Sigmoid colon (tissue), 6 donors: ENCODE measurements at regions not wholly inside any gene's neighbourhood (a gene's known extent, or its start where the extent isn't known, plus 50 kb on each side); places are given as distances from the start of the nearest gene placed in this dataset.
"Not testable (repeated sequence)": the region's sequence is repeated elsewhere in the genome, so short reads cannot be mapped to it uniquely, and the experiment has no call there.

ENCODE experiments used
- DNase-seq: peaks from one replicate; pipeline ENCODE4 v3.0.0-alpha.2; 2019
- H3K27ac ChIP-seq, 4 donors: fragments of 200-600 bp; sonication (generic); one replicate each; pipeline ENCODE4 v1.5.1; 2016 to 2019; ENCODE audit warnings: mild to moderate bottlenecking in 1 of 4
- H3K27me3 ChIP-seq, 3 donors: fragments of 200-600 bp; sonication (generic); one replicate each; pipeline ENCODE4 v1.5.1; 2019; ENCODE audit warnings: mild to moderate bottlenecking in 1 of 3
- H3K36me3 ChIP-seq, 4 donors: fragments of 200-600 bp; sonication (generic); one replicate each; pipeline ENCODE4 v1.5.1; 2016 to 2019
- H3K4me1 ChIP-seq, 4 donors: fragments of 200-600 bp; sonication (generic); one replicate each; pipeline ENCODE4 v1.5.1; 2017 to 2019
- H3K4me3 ChIP-seq, 4 donors: fragments of 200-600 bp; sonication (generic); one replicate each; pipeline ENCODE4 v1.5.1; 2017 to 2019; ENCODE audit warnings: mild to moderate bottlenecking in 2 of 4, moderate library complexity in 1 of 4
- H3K9me3 ChIP-seq, 4 donors: fragments of 200-600 bp in 3 of 4; sonication (generic) in 3 of 4; one replicate each; pipeline versions ENCODE4 v1.5.1 to v1.6.1; 2013 to 2019
- EP300 ChIP-seq, 4 donors: sonication (generic); formaldehyde crosslinking; IDR thresholded peaks; one replicate each; pipeline ENCODE4 v1.6.1; 2017; ENCODE audit warnings: antibody characterized with exemption in 4 of 4
- POLR2A ChIP-seq, 2 donors: fragments of 450-650 bp; IDR thresholded peaks; one replicate each; pipeline ENCODE4 v1.6.1; 2016; ENCODE audit warnings: antibody characterized with exemption in 2 of 2, mild to moderate bottlenecking in 2 of 2, moderate library complexity in 2 of 2
- POLR2AphosphoS5 ChIP-seq, 4 donors: sonication (generic); formaldehyde crosslinking; IDR thresholded peaks; one replicate each; pipeline ENCODE4 v1.6.1; 2017; ENCODE audit warnings: antibody characterized with exemption in 4 of 4
- WGBS, 2 donors: extraction: QIAGEN DNeasy Blood & Tissue Kit; methylation state at CpG; one replicate each; pipeline ENCODE4 v1.1.7; 2013; 5-methylcytosine and 5-hydroxymethylcytosine counted together
- intact Hi-C: fragments of 100-400 bp; cut with DNase I; formaldehyde crosslinking; loops from one replicate; pipeline ENCODE4 v1.15.1; 2023
- TF ChIP-seq, protein P1 (sequence below), 4 experiments: fragments of 450-650 bp in 3 of 4; fragments of 200-600 bp in 1 of 4; IDR thresholded peaks; one replicate each; pipeline ENCODE4 v1.5.1; 2016 to 2019; ENCODE audit warnings: antibody characterized with exemption in 4 of 4, mild to moderate bottlenecking in 3 of 4, moderate library complexity in 2 of 4
- donor health status: healthy with polysubstance abuse.
- donor health status: healthy.

DNA sequence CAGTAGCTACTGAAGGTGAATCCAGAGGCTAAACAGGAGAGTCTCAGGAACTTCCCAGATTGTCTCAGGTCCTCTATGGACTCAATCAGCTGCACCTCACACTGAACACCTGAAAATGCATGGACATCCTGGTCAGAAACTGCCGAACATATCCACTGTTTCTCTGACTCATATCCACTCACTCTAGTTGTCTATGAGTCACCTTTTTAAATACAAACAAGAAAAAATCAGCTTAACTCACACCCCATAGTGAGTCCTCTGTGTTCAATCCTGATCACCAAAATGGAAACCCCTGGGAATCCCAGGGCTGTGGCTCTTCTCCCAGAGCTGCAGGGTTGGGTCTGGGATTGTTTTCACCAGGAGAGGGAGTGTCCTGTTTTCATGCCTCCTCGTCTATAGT lies 556.7 kb downstream of the TMEM121 start:
- TF ChIP-seq POLR2AphosphoS5 (IDR thresholded peaks at IDR 0.05) (no peak), POLR2A (IDR thresholded peaks at IDR 0.05) (no peak)
- TF ChIP-seq, protein P1, sequence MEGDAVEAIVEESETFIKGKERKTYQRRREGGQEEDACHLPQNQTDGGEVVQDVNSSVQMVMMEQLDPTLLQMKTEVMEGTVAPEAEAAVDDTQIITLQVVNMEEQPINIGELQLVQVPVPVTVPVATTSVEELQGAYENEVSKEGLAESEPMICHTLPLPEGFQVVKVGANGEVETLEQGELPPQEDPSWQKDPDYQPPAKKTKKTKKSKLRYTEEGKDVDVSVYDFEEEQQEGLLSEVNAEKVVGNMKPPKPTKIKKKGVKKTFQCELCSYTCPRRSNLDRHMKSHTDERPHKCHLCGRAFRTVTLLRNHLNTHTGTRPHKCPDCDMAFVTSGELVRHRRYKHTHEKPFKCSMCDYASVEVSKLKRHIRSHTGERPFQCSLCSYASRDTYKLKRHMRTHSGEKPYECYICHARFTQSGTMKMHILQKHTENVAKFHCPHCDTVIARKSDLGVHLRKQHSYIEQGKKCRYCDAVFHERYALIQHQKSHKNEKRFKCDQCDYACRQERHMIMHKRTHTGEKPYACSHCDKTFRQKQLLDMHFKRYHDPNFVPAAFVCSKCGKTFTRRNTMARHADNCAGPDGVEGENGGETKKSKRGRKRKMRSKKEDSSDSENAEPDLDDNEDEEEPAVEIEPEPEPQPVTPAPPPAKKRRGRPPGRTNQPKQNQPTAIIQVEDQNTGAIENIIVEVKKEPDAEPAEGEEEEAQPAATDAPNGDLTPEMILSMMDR (IDR thresholded peaks at IDR 0.05) = no peak
- intact Hi-C loops = no loop called here
- no peak overlapping the region for H3K27ac ChIP-seq
- no peaks in the 10 kb centered on the region for H3K4me1 ChIP-seq
- WGBS, 2 donors = 19% methylated on average over 2 of the region's 2 CpGs; no CpG with 5 or more reads in 1 of the 2 donors
- no peaks in the 10 kb centered on the region for H3K27me3 ChIP-seq
- no peak overlapping the region for H3K4me3 ChIP-seq
- H3K36me3 ChIP-seq = no peaks in the 10 kb centered on the region
- no peaks in the 10 kb centered on the region for H3K9me3 ChIP-seq
- no peak for DNase-seq

DNA sequence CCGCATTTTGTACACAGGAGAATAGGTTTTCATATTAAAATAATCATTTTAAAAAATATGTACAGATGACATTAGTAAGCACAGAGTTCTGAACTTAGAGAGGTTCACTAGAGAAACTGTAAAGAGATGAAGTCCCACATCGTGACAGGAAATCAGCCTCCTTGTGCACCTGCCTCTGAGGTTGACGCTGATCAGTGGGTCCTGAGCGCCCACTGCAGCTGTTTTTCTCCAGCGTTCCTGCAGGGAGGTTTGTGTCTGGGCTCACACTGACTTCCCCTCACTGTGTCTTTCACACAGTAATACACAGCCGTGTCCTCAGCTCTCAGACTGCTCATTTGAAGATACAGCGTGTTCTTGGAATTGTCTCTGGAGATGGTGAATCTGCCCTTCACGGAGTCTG lies 561.5 kb downstream of the TMEM121 start:
- intact Hi-C loops = no loop called here
- Histone ChIP-seq H3K36me3 (no peaks in the 10 kb centered on the region), H3K27ac (no peak overlapping the region), H3K4me1 (no peaks in the 10 kb centered on the region), H3K27me3 (no peaks in the 10 kb centered on the region), H3K9me3 (no peaks in the 10 kb centered on the region), H3K4me3 (no peak overlapping the region)
- WGBS, 2 donors = 72% methylated on average over 8 of the region's 8 CpGs; no CpG with 5 or more reads in 1 of the 2 donors
- TF ChIP-seq POLR2AphosphoS5 (IDR thresholded peaks at IDR 0.05) (no peak), POLR2A (IDR thresholded peaks at IDR 0.05) (no peak), EP300 (IDR thresholded peaks at IDR 0.05) (no peak)
- TF ChIP-seq, protein P1 (IDR thresholded peaks at IDR 0.05) = no peak
- DNase-seq = no peak

DNA sequence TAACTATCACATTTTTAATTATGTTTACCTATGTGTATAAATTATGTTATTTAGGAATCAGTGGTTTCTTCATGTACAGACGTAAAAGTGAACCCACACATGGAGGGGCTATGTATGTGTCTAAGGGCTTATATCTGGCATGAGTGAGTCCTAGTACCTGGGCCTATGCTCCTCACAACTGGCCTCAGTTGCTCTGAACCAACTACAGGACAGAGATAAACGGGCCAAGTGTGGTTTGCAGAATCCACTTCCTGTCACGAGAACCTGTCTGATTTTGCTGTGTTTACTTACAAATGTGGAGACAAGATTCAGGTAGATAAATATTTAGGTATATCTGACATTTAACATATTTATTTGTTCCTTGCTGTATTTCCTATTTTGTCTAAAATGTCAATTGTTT lies 562.5 kb downstream of the TMEM121 start:
- intact Hi-C loops, DNase-seq, H3K9me3 ChIP-seq, H3K4me1 ChIP-seq, H3K4me3 ChIP-seq, H3K36me3 ChIP-seq, H3K27me3 ChIP-seq, H3K27ac ChIP-seq: not testable (repeated sequence)
- 45% methylated on average over 3 of the region's 3 CpGs; no CpG with 5 or more reads in 1 of the 2 donors for WGBS, 2 donors

DNA sequence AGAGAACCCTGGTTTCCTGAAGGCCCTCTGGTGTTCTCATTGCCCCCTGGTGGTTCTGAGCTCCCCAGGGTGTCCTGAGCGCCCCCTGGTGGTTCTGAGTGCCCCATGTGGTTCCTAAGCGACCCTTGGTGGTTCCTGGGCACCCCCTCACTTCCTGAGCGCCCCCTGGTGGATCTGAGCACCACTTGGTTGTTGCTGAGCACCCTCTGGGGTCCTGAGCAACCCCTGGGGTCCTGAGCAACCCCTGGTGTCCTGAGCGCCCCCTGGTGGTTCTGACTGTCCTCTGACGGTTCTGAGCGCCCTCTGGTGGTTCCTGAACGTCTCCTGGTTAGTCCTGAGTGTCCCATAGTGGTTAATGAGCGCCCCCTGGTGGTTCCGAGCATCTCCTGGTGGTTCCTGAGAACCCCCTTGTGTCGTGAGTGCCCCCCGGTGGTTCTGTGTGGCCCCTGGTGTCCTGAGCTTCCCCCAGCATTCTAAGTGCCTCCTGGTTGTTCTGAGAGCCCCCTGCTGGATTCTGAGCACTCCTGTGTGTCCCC lies 568.3 kb downstream of the TMEM121 start:
- Histone ChIP-seq H3K9me3 (no peaks in the 10 kb centered on the region), H3K36me3 (no peaks in the 10 kb centered on the region), H3K4me1 (no peaks in the 10 kb centered on the region), H3K27me3 (no peaks in the 10 kb centered on the region), H3K4me3 (no peak overlapping the region), H3K27ac (no peak overlapping the region)
- TF ChIP-seq, protein P1 (IDR thresholded peaks at IDR 0.05) = no peak
- no peak for TF ChIP-seq POLR2AphosphoS5 (IDR thresholded peaks at IDR 0.05)
- no peak for TF ChIP-seq EP300 (IDR thresholded peaks at IDR 0.05)
- no peak for TF ChIP-seq POLR2A (IDR thresholded peaks at IDR 0.05)
- DNase-seq = no peak
- 41% methylated on average over 11 of the region's 11 CpGs; no CpG with 5 or more reads in 1 of the 2 donors for WGBS, 2 donors
- intact Hi-C loops = no loop called here

DNA sequence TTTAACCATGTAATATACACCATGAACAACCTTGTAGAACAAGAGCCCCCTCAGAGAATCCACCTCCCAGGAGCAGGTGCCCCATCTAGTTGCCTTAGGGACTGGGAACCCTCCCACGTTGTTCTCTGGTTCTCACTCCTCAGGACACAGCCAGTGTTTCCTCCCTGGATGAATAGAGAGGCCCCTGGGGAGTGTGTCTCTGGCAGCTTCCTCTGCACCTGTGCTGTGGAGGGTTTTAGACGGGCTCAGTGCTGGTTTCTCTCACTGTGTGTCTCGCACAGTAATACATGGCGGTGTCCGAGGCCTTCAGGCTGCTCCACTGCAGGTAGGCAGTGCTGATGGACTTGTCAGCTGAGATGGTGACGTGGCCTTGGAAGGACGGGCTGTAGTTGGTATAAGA lies 581.3 kb downstream of the TMEM121 start:
- intact Hi-C loops = no loop called here
- no peak overlapping the region for H3K4me3 ChIP-seq
- 56% methylated on average over 7 of the region's 7 CpGs; no CpG with 5 or more reads in 1 of the 2 donors for whole genome bisulfite sequencing, 2 donors
- H3K4me1 ChIP-seq = no peaks in the 10 kb centered on the region
- H3K9me3 ChIP-seq = no peaks in the 10 kb centered on the region
- TF ChIP-seq, protein P1 (IDR thresholded peaks at IDR 0.05) = no peak
- TF ChIP-seq EP300 (IDR thresholded peaks at IDR 0.05) = no peak
- no peak for TF ChIP-seq POLR2AphosphoS5 (IDR thresholded peaks at IDR 0.05)
- TF ChIP-seq POLR2A (IDR thresholded peaks at IDR 0.05) = no peak
- no peak for DNase-seq
- H3K27me3 ChIP-seq = no peaks in the 10 kb centered on the region
- H3K27ac ChIP-seq = no peak overlapping the region
- no peaks in the 10 kb centered on the region for H3K36me3 ChIP-seq
